NCI-H446 treated with DMSO at 0.1 percent for 48 hours (cell line): ENCODE measurements at regions not wholly inside any gene's neighbourhood (a gene's known extent, or its start where the extent isn't known, plus 50 kb on each side); places are given as distances from the start of the nearest gene placed in this dataset.

ENCODE experiments used
- DNase-seq: peaks from one replicate; lab custom pipeline; 2025; lab: John Stamatoyannopoulos, UW

GRCh38 chr6:23370051-23370450 lies 756.0 kb upstream of the NRSN1 start:
- DNase-seq, result no peak

DNA sequence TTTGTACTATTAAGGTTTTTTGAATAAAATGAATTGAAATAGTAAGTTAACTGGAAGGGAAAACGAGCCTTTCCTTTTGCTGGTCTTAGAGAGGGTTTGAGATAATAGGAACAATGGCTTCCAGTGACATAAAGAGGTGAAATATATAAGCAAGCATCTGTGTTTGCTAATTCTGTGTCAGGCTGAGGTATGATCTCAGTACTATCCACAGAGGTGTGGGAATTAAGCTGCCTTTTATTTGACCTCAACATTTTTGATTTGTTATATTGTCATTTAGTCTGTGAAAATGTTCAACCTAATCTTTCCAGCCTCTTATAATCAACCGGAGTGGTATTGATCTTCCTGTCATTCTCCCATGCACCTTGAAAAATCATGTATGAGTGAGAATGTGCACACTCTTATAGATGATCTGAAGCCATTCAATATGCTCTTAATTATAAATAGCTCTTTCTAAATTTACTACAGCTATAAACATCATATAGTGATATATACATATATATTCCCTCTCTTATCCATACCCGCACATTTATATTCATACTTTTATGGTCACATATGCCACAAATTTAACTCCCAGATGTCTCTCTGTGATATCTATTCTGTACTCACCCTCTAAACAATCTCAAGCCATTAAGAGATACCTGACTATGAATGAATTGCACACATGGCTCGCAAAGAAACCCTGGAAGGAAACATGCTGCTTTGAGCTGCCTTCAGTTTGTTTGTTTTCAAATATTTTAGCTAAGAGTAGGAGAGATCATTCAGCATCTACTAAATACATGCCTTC lies 754.7 kb upstream of the NRSN1 start:
- no peak for DNase-seq

GRCh38 chr6:23377830-23378229 lies 748.2 kb upstream of the NRSN1 start:
- DNase-seq, result no peak

DNA sequence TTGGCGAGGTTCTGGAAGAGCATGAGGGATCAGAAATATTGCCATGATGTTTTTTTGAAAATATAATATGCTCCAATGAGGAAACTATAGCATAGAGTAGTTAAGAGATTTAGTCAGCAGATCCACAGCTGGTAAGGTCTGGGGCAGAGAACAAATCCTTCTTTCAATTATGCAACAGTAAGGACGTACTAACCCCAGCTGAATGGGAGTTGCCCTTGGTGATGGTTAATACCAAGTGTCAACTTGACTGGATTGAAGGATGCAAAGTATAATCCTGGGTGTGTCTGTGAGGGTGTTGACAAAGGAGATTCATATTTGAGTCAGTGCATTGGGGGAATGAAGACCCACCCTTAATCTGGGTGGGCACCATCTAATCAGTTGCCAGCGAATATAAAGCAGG lies 745.5 kb upstream of the NRSN1 start:
- no peak for DNase-seq

- no peak for DNase-seq
Observed at GRCh38 chr6:23388086-23388783, 737.8 kb upstream of the NRSN1 start.

- DNase-seq, result no peak
Observed at GRCh38 chr6:23389386-23389785, 736.6 kb upstream of the NRSN1 start.

DNA sequence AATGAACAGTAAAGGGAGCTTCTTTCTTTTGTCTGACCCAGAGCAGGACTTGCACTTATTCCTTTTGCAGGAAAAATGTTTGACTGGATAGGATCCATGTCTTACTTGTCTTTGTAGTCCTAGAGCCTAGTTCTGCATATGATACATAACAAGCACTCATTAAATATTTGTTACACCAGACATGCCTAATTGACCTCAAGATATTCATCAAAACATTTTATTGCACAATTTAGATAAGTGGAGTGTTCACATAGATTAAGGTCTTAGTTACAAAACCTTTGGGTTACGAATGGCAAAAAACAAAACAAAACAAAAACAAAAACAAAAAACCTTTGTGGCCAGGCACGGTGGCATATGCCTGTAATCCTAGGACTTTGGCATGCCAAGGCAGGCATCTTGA lies 735.8 kb upstream of the NRSN1 start:
- DNase-seq, result no peak

GRCh38 chr6:23394681-23395080 lies 731.3 kb upstream of the NRSN1 start:
- DNase-seq, result no peak

- DNase-seq, result no peak
Observed at GRCh38 chr6:23395381-23395780, 730.6 kb upstream of the NRSN1 start.

- DNase-seq, result no peak
Observed at GRCh38 chr6:23396949-23397348, 729.1 kb upstream of the NRSN1 start.

- DNase-seq, result no peak
Observed at GRCh38 chr6:23403460-23403859, 722.6 kb upstream of the NRSN1 start.

GRCh38 chr6:23409531-23409930 lies 716.5 kb upstream of the NRSN1 start:
- no peak for DNase-seq

DNA sequence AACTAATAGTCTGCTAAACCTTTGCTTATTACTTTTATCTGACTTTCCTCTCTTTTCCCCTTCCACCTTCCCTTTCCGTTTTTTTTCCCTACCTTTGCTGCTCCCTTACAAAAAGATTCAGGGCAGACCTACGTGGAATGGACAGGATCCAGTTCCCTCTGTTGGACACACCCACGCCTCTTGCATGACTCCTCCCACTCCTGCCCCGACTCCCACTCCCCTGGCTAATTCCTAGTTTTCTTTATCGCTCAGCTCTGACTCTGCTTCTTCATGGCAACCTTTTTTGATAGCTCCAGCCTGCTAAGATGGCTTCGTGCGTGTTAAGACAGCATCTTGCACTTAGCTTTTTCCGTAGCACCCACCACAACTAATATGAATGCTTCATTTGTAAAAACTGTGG lies 715.6 kb upstream of the NRSN1 start:
- no peak for DNase-seq

- peak; percentile 26 for DNase-seq
Observed at GRCh38 chr6:23412770-23413169, 713.2 kb upstream of the NRSN1 start.

DNA sequence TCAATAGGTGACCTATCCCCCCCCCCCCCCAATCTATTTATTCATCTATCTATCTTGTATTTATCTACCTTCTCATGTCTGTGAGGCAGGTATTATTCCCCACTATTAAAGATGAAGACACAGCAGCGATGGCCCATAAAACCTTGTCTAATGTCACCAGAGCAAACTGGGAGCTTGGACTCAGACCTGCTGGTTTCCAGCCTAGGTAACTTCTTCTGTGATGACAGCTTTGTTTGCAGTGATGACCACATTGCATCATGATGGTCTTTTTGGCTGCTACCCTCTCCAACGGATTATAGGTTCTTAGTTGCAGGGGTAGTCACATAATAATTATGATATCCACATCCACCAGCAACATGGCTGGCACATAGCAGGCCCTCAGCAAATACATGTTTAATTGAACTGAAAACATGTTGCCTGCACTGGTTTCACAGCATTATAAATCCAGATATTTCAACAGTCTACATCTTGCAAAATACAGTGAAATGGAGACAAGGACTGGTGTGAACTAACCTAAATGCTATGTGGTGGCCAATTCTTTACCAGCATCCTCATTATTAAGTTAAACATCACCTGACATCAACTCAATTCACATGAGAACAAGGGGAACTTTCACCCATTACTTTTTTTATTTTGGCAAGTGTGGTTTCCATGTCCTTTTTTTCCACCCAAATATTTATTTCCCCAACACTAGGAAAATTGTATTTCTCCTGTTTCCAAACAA lies 712.5 kb upstream of the NRSN1 start:
- DNase-seq, result no peak

DNA sequence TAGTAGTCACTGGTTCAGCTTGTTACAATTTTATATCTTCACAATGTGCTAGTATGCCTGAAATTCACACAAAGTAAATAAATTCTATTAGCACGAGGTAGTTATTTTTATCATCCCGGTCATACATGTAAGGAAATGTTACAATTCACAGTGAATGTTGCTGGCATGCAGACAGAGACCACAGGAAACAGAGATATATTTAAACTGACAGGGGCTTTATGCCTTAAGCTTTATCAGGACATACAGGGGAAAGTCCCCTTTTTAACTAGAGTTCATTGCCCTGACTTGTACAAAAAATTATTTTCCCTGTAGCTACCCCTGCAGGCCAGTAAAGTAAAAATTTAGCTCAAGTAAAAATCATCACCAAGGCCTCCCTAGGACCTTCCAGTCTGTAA lies 712.0 kb upstream of the NRSN1 start:
- DNase-seq, result peak; percentile 22

DNA sequence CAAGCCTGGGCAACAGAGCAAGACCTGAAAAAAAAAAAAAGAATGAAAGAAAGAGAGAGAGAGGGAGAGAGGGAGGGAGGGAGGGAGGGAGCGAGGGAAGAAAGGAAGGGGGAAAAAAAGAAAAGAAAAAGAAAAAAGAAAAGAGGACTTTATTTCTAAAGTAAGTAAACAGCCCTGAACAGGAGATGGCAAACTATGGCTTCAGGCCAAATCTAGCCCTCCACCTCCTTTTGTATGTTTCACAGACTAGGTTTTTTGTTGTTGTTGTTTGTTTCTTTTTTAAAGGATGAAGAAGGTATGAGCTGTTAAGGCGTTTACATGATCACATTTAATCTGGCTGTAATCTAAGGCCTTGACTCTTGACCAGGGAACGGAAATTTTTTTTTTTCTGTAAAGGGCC lies 711.1 kb upstream of the NRSN1 start:
- DNase-seq, result no peak

GRCh38 chr6:23415819-23416427 lies 710.1 kb upstream of the NRSN1 start:
- no peak for DNase-seq

DNA sequence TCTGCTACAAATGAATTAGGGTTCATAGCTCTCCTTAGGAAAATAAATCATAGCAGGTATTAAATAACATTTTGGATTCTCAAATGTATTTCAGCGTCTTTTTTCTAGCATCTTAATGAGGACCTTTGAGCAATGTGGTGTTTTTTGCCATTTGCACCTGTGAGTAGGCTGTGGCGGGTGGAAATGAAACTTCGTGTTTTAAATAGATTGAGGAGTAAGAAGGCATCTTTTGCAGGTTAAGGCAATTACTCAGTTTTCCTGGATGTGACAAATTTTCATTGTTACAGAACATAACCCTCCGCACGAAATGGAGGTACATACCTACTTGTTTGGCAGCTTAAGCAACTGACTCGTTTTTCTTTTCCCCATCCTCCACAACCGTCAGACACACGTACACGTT lies 708.9 kb upstream of the NRSN1 start:
- no peak for DNase-seq

GRCh38 chr6:23418095-23418494 lies 707.9 kb upstream of the NRSN1 start:
- no peak for DNase-seq

DNA sequence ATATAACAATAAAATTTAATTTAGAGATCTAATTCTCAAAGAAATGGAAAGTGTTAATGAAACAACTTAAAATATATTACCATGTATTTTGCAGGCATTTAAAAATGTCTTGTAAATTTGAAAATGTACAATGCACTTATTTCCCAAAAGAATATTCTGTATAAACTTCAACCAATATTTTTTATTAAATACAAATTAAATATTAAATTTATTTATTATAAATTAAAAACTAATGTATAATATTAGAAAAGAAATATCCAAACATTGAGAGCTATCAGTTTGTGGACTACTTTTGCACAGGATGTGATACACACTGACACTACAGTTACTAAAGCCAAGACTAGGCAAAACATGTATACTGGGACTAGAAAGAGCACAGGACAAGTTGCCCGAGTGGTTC lies 707.0 kb upstream of the NRSN1 start:
- no peak for DNase-seq

- no peak for DNase-seq
Observed at GRCh38 chr6:23420659-23421350, 705.2 kb upstream of the NRSN1 start.
